Esophagus squamous epithelium (tissue), 4 donors: ENCODE measurements at regions not wholly inside any gene's neighbourhood (a gene's known extent, or its start where the extent isn't known, plus 50 kb on each side); places are given as distances from the start of the nearest gene placed in this dataset.

ENCODE experiments used
- CTCF ChIP-seq, 6 experiments: fragments of 450-650 bp in 4 of 6; fragments of 200-600 bp in 2 of 6; sonication (generic) in 2 of 6; IDR thresholded peaks; one replicate each; pipeline ENCODE4 v1.5.1; 2016 to 2019; ENCODE audit warnings: antibody characterized with exemption in 6 of 6, mild to moderate bottlenecking in 4 of 6, moderate library complexity in 4 of 6
- POLR2A ChIP-seq, 4 donors: fragments of 450-650 bp; IDR thresholded peaks; one replicate each; pipeline ENCODE4 v1.6.1; 2017; ENCODE audit warnings: antibody characterized with exemption in 4 of 4, mild to moderate bottlenecking in 4 of 4, moderate library complexity in 3 of 4

DNA sequence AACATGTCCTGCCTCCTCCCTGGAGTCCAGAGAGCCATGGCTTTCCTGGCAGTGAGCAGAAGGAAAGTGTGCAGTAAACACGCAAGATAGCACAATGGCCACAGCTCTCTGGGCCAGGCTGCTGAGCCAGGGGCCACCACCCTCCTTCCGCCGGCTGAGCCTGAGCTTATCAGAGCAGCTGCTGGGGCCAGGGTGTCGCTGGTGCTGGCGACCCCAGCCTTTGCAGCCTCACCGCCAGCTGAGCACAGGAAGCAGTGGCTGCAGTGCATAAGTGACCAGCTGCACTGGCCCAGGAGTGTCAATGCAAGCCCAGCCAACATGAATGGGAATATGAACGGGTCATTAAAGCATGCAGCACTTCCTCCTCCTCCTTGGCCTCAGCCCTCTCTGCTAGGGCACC lies 172.0 kb downstream of the ZFP36L2 start:
- TF ChIP-seq POLR2A (IDR thresholded peaks at IDR 0.05) (no peak), CTCF (IDR thresholded peaks at IDR 0.05) (no peak)
